ENCODE measurements at regions not wholly inside any gene's neighbourhood (a gene's known extent, or its start where the extent isn't known, plus 50 kb on each side); places are given as distances from the start of the nearest gene placed in this dataset.
"Not testable (repeated sequence)": the region's sequence is repeated elsewhere in the genome, so short reads cannot be mapped to it uniquely, and the experiment has no call there.

DNA sequence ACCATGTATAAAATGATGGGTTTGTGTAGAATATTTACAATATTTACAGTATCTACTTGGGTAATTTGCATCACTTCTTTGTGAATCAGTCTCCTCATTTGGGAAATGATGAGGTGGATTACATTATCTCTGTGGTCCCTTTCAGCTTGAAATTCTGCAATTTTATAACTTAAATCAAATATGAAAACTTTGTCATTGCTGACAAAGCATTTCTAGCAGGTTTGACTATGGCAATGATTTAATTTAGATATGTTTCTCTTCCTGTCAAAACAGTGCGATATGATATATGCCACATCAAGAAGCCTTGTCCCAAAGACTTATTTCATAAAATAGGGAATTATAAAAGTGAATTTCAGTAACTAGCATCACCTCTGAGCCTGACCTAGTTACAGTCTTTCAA, 315.8 kb upstream of the MEIS2 start:
- DNase-seq (ENCODE audit: low read depth), result no peak

DNA sequence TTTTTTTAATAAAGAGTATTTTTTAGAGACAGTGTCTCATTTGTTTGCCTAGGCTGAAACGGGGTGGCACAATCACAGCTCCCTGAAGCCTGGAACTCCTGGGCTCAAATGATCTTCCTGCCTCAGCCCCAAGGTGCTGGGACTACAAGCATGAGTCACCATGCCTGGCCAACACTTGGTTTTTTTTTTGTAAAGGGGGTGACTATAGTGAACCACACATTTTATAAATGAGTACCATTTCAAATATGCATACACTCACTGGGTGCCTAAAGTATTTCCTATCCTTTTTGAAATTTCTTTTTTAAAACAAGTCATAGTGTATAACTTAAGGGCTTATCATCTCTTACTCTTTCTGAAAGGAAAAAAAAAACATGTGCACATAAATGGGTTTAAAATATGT, 325.2 kb upstream of the MEIS2 start:
- DNase-seq (ENCODE audit: low read depth), result no peak

DNA sequence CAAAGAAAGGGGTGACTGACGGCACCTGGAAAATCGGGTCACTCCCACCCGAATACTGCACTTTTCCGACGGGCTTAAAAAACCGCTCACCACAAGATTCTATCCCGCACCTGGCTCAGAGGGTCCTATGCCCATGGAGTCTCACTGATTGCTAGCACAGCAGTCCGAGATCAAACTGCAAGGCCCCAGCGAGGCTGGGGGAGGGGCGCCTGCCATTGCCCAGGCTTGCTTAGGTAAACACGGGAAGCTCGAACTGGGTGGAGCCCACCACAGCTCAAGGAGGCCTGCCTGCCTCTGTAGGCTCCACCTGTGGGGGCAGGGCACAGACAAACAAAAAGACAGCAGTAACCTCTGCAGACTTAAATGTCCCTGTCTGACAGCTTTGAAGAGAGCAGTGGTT, 327.0 kb upstream of the MEIS2 start:
- DNase-seq (ENCODE audit: low read depth), result not testable (repeated sequence)

DNA sequence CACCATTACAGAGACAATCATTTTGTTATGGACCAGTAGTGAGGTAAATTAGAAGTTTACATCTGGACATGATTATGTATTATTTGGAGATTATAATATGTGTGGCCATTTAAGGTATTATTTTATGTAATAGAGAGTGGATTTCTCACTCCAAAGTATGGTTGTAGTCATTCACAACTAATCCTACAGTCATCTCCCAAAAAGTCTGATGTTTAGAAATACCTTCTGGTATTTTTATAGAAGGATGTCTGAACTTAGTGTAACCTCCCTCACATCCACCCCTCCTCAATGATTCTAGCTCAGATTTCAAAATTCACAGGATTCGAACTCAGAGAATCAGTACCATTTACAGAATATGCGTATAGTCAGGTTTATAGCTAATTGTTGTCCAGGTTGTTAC, 346.6 kb upstream of the MEIS2 start:
- DNase-seq (ENCODE audit: low read depth), result no peak

DNA sequence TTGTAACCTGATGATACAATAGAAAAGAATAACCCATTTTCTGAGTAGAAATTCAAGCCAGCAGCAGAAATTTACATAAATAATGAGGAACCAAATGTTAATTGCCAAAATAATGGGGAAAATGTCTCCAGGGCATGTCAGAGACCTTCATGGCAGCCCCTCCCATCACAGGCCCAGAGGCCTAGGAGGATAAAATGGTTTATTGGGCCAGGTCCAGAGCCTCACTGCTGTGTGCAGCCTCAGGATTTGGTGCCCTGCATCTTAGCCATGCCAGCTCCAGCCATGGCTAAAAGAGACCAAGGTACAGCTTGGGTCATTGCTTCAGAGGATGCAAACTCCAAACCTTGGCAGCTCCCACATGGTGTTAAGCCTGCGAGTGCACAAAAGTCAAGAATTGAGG, 352.1 kb upstream of the MEIS2 start:
- DNase-seq (ENCODE audit: low read depth), result no peak

DNA sequence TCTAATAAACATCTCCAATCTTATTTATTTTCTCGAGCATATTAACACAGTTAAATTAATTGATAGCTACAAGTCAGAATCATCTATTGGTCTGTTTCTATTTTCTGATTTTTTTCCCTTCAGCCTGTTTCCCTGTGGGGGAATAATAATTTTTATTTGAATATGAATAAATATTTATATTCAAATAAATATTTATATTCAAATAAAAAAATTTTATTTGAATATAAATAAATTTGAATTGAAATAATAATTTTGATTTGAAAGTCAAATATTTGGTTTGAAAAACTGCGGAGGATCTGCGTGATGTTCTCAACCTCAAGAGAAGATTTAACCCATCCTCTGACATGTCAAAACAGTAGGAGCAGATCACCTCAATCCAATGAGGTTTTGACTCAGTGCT, 380.1 kb upstream of the MEIS2 start:
- DNase-seq (ENCODE audit: low read depth), result no peak

DNA sequence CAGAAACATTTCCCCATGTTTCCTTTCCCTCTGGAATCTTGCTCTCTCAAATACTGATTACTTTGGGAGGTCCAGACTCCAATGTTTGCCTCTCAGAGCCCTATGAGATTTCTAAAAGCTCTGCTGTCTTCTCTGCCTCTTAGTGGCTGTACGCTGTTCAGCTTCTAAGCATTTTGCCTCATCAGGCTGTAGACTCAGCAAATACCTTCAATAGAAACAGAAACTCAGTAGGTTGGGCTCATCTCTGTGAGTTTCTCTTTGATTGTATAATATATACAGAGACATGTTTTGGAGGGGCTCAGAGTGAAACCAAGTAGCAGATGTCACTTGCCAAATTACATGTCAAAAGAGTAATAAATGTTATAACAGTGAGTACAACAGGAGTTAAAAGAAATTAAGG, 380.8 kb upstream of the MEIS2 start:
- DNase-seq (ENCODE audit: low read depth), result no peak

DNA sequence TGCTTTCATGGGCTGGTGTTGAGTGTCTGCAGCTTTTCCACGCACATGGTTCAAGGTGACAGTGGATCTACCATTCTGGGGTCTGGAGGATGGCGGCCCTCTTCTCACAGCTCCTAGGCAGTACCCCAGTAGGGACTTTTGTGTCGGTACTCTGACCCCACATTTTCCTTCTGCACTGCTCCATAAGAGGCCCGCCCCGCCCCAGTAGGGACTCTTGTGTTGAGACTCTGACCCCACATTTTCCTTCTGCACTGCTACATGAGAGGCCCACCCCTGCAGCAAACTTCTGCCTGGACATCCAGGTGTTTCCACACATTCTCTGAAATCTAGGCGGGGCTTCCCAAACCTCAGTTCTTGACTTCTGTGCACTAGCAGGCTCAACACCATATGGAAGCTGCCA, 383.4 kb upstream of the MEIS2 start:
- DNase-seq (ENCODE audit: low read depth), result no peak

DNA sequence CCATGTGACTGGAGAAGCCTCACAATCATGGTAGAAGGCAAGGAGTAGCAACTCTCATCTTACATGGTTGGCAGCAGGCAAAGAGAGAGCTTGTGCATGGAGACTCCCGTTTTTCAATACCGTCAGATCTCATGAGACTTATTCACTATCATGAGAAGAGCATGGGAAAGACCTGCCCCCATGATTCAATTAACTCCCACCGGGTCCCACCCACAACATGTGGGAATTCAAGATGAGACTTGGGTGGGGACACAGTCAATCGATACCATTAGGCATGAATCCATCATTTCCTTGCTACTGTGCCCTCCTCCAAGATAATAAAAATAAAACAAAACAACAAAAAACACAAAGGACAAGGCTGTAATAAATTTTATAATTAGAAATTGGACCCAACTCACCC, 384.7 kb upstream of the MEIS2 start:
- DNase-seq (ENCODE audit: low read depth), result no peak

DNA sequence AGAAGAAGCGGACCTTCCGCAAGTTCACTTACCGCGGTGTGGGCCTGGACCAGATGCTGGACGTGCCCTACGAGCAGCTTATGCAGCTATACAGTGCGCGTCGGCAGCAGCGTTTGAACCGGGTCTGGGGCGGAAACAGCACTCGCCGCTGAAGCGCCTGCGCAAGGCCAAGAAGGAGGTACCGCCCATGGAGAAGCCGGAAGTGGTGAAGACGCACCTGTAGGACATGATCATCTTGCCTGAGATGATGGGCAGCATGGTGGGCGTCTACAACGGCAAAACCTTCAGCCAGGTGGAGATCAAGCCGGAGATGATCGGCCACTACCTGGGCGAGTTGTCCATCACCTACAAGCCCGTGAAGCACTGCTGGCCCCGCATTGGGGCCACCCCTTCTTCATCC, 390.4 kb upstream of the MEIS2 start:
- DNase-seq (ENCODE audit: low read depth), result no peak

DNA sequence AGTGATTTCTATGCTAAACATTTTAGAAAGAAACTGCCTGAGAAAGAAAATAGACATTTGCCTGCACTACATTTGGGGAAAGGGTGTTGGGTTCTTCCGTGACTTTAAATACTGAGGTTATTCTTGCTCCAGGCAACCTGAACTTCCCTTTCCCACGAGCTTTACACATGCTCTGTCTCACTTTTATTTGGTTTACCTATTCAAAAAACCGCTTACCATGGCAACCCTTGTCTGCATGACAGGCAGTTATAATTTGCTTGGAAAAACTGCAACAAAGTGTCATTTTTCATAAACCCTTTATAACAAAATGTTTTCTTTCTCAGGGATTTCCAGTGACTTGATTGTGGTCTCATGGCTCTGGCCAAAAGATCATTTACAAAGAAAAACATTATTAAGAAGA, 416.3 kb upstream of the MEIS2 start:
- no peak for DNase-seq (ENCODE audit: low read depth)

DNA sequence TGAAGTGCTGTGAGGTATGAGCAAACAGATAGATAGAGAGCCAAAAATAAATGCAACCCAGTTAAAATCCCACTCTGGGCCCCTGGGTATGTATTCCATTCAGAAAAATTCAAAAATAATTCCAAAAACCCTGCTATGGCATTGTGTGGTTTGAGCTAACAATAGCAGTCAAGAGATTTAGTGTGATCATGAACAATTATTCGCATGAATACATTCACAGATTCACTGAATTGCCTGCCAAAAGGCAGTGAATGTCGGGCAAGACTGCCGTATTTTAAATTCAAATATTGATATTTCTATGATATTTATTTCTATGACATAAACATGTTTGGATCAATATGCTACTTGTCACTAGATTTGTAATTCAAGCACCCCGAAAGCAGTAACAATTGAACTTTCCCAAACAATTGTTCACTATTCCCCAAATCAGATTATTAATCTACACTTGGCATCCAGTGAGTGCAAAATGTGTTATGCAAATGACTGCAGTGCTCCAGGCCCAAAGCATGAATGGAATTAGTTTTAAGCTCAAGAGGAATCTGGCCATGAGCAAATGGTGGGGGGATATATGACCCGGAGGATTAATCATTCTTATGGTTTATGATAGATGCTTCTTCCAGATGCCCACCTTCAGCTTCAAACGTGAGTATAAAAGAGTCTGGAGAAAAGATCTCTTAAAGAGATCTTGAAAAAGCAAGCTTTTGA, 417.0 kb upstream of the MEIS2 start:
- no peak for DNase-seq (ENCODE audit: low read depth)

DNA sequence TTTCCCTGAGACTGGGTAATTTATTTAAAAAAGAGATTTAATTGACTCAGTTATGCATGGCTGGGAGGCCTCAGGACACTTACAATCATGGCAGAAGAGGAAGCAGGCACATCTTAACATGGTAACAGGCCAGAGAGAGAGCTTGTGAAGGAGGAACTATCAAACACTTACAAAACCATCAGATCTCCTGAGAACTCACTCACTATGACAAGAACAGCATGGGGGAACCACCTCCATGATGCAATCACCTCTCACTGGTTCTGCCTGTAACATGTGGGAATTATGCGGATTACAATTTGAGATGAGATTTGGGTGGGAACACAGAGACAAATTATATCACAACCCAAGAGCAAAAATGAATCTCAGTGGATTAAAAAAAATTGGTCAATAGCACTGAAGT, 416.0 kb upstream of the TMCO5A start:
- no peak for DNase-seq (ENCODE audit: low read depth)

DNA sequence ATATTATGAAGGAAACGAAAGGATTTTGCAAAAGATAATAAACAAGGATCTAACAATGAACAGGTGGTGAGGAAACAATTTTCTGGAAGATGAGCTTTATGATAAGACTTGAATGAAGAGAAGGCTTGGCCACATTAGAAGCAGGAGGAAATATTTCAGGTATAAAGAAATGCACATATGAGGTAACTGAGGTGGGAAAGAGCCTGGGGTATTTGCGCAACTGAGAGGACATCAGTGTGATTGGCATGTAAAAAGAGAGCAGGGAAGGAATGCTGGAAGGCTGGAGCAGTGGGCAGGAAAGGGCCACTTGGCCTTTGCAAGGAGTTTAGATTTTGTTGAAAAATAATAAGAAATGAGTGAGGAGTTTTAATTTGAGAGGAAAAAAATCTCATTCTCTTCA, 414.4 kb upstream of the TMCO5A start:
- DNase-seq (ENCODE audit: low read depth), result no peak

DNA sequence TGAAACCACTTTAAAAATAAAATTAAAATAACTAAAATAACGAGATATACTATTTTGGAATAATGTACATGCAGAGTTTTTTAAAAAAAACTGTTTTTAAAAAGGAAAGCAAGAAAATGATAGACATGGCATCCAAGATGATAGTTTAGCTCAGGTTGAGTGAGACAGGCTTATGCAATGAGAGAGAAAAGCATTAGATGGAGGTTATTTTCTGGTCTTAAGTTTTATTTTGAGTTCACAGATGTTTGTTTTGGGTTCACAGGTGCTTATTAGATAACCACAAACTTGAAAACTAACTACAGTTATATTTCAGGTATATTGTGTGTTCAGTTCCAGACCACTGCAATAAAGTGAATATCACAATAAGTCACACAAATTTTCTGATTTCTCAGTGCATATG, 413.6 kb upstream of the TMCO5A start:
- no peak for DNase-seq (ENCODE audit: low read depth)

DNA sequence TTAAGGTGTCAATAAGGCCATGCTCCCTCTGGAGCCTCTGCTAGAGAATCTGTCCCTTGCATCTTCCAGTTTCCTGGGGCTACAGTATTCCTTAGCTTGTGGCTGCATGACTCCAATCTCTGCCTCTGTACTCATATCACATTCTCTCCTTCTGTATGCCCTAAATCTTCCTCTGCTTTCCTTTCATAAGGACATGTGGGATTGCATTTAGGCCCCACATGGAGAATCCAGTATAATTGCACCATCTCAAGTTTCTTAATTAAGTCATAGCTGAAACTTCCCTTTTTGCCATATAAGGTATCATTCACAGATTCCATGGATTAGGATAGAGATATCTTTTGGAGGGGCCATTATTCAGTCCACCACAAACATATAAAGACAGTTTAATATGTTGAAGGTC, 409.8 kb upstream of the TMCO5A start:
- no peak for DNase-seq (ENCODE audit: low read depth)

DNA sequence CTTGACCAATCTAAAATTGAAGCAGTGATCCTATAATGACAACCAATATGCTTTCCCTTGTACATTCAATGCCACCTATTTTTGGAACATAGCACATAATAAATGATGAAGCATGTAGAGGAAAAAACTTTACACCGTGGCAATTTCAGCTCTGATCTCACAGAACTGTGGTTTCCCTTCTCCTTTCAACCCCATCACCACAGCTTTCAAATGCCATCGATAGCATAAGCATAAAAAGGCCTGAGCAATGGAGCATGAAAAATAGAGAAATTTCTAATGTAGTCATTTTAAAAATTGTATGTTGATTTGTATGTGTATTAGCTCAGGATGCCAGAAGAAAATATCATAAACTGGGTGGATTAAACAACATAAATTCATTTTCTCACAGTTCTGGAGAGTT, 406.0 kb upstream of the TMCO5A start:
- no peak for DNase-seq (ENCODE audit: low read depth)

DNA sequence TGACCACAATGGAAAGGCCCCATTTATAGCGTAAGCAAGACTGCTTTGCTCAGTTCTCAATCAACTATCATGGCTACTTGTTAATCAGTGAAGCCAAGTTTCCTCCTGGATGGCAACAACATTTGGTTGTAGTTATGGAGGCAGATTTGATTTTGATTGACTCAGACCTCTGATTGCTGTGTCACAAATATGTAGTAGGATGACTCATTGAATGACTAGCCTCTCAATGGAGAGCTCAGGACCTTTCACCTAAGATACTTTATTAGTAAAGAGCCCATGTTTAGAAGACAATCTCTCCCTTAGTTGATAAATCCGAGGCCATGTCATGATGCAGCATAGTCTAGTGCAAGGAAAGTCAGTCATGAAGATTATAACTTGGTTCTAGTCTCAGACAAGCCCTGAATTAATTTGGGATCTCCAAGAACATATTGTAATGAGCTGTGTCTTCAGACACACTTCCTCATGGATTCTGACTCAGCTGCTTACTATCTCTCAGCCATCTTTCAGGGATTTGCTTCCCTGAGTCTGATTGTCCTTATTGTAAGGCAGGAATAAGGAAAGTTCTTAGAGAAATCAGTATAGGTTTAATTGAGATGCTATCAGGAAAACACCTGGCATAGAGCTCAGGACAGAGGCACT, 397.4 kb upstream of the TMCO5A start:
- no peak for DNase-seq (ENCODE audit: low read depth)

DNA sequence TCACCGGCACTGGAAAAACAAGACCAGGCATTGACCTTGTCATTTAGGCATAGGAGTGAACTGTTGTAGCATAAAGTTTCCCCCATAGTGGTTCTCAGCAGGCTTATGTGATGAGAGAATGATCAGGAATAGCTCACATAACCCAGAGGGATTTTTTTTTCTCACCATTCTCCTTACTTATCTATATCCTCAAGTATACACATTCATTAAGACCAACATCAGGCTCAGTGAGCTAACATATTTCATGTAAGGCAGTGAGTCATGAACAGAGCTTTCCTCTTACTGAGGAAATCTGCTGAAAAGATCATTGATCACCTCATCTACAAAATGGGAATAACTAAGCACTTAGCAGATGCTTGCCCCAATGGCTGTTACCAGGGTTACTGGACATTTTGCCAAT, 396.6 kb upstream of the TMCO5A start:
- DNase-seq (ENCODE audit: low read depth), result no peak

DNA sequence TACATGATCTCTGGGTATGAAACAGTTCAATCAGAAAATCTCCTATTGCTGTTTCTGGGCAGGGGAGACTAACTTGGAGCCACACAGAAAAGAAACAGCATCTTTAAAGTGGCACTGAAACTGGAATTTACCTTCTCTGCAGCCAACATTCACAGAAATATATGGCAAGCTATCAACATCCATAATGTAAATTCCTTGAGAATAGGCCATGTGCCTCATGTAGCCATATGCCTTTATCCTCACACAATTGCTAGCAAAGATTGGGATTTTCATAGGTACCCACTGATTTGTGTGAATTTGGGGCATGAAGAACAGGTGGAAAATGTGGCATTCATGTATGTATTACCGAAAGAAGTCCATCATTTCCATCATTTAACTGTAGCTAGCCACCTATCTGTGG, 386.3 kb upstream of the TMCO5A start:
- no peak for DNase-seq (ENCODE audit: low read depth)

DNA sequence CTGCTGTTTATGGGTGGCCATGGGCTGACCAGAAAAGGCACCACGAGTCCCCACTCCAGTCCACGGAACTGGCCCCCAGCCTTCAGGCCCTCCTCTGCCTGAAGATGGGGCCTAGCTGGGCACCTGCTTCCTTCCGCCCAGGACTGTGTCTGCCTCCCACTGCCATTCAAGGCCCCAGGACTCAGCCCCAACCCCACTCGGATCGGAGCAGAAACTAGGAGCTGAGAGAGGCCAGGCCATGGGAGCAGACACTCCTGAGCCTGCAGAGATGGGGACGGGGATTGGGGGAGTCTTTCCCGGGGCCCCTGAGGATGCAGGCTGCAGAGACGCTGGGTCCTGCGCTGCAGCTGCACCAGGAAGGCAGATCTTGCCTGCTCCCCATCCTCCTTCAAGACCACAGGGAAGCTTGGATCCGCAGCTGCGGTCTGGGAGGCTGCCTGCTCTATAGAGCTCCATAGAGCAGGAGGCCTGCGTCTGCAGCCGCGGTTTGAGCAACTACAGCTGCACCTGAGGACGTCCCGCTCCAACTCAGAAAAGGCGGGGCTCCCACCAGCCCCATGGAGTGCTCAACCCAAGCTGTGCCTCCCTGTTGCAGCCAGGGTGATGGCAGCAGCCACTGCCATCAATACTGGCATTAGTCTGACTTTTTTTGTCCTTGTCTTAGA, 383.9 kb upstream of the TMCO5A start:
- DNase-seq (ENCODE audit: low read depth), result no peak

DNA sequence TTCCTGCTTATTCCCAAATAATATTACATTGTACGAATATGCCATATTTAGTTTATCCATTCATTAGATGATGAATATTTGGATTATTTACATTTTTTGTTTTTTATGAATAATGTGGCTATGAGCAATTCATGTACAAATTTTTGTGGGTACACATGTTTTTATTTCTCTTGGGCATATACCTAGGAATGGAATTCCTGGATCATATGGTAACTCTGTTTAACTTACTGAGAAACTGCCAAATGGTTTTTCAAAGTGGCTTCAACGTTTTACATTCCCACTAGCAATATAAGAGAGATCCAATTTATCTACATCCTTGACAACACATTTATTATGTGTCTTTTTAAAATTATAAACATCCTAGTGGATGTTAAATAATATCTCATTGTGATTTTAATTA, 362.0 kb upstream of the TMCO5A start:
- DNase-seq (ENCODE audit: low read depth), result no peak

DNA sequence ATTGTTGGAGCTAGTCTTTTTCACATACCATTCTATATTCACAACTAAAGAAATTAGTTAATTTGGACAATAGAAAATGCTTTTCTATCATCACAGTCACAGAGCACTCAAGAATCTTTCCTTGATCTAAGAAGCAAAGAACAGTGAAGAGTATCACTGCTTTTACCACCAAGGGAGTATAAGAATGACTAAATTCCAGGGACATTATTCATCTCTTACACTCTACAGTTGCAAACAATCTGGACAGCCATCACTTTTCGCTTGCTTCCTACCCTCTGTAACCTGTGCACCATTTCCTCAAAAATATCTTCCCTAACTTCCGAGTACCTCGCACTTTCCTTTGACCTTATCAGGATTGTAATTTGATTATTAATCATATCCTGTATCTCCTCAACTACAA, 359.5 kb upstream of the TMCO5A start:
- no peak for DNase-seq (ENCODE audit: low read depth)

DNA sequence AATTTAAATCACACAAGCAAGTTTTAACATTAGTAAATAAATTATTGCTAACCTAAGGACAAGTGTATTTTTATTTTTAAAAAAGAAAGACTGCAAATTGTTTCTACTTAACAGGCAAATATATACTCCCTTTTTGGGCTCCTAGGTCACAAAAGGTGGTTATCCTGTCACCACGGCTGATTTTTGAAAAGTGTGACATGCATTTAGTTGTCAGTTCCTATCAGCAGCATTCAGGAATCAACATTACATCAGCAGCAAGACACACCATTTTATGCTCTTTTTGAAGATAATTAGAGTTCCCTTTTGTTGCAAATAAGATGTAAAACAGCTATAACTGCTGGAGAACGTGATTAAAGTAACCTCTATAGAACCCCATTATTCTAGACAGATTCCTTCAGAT, 357.5 kb upstream of the TMCO5A start:
- DNase-seq (ENCODE audit: low read depth), result no peak
